ENCODE measurements at regions not wholly inside any gene's neighbourhood (a gene's known extent, or its start where the extent isn't known, plus 50 kb on each side); places are given as distances from the start of the nearest gene placed in this dataset.

DNA sequence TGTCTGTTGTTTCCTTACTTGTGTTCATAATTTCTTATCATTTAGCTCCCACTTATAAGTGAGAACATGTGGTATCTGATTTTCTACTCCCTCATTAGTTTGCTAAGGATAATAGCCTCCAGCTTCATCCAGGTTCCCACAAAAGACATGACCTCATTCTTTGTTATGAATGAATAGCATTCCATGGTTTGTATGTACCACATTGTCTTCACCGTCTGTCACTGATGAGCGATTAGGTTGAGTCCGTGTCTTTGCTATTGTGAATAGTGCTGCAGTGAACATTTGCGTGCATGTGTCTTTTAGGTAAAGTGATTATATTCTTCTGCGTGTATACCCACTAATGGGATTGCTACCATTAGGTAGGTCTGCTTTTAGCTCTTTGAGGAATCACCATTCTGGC is 624.3 kb upstream of the EPHA5 start:
- TF ChIP-seq, protein P1, sequence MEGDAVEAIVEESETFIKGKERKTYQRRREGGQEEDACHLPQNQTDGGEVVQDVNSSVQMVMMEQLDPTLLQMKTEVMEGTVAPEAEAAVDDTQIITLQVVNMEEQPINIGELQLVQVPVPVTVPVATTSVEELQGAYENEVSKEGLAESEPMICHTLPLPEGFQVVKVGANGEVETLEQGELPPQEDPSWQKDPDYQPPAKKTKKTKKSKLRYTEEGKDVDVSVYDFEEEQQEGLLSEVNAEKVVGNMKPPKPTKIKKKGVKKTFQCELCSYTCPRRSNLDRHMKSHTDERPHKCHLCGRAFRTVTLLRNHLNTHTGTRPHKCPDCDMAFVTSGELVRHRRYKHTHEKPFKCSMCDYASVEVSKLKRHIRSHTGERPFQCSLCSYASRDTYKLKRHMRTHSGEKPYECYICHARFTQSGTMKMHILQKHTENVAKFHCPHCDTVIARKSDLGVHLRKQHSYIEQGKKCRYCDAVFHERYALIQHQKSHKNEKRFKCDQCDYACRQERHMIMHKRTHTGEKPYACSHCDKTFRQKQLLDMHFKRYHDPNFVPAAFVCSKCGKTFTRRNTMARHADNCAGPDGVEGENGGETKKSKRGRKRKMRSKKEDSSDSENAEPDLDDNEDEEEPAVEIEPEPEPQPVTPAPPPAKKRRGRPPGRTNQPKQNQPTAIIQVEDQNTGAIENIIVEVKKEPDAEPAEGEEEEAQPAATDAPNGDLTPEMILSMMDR (conservative IDR thresholded peaks at IDR 0.05; ENCODE audit: low read length), result no peak
- no peak for TF ChIP-seq EZH2phosphoT487 (IDR thresholded peaks at IDR 0.05; ENCODE audit: borderline replicate concordance, low read depth, low read length)

Measured in OCI-LY7 (cell line).